HEK293T (cell line): ENCODE measurements at regions not wholly inside any gene's neighbourhood (a gene's known extent, or its start where the extent isn't known, plus 50 kb on each side); places are given as distances from the start of the nearest gene placed in this dataset.

Experiments used
- BHLHE40 ChIP-seq: fragments of 450-650 bp; IDR thresholded peaks from 2 replicates; pipeline ENCODE4 v1.6.1; 2016; ENCODE audit warnings: mild to moderate bottlenecking, moderate library complexity, borderline replicate concordance
- FOXA1 ChIP-seq: fragments of 450-650 bp; IDR thresholded peaks from 2 replicates; pipeline ENCODE4 v1.6.1; 2016; ENCODE audit warnings: mild to moderate bottlenecking
- FOXK2 ChIP-seq: fragments of 450-650 bp; IDR thresholded peaks from 2 replicates; pipeline ENCODE4 v1.6.1; 2016; ENCODE audit warnings: mild to moderate bottlenecking

DNA sequence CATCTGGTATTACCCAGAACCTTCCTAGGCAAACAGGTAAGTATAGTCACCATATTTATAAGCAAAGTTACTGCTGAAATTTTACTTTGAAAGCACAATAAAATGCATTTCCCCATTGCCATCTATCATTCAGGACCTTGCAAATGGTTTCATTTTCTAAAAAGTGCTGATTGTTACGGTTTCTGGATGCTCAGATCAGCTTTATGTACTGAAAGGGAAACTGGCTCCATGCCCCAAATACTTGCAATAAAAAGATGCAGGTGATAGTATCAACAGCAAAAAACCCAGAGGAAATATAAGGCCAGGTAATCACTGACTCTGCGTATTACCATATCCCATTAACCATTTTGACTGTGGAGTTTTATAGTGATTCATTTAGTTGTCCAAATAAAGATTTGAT lies 1150.7 kb upstream of the CRIM1 start:
- TF ChIP-seq FOXA1 (no peak), FOXK2 (no peak), BHLHE40 (no peak)
